T-helper 1 cell treated with Interleukin-12 subunit alpha and Interleukin-12 subunit beta and Interleukin-4 antibody, amounts not matched to agents 30 ng/mL and 1 ng/mL, for 36 hours (primary cell): ENCODE measurements at regions not wholly inside any gene's neighbourhood (a gene's known extent, or its start where the extent isn't known, plus 50 kb on each side); places are given as distances from the start of the nearest gene placed in this dataset.

Experiments
- intact Hi-C: fragments of 100-400 bp; cut with micrococcal nuclease; formaldehyde crosslinking; loops from one replicate; pipeline ENCODE4 v1.15.1; 2024

DNA sequence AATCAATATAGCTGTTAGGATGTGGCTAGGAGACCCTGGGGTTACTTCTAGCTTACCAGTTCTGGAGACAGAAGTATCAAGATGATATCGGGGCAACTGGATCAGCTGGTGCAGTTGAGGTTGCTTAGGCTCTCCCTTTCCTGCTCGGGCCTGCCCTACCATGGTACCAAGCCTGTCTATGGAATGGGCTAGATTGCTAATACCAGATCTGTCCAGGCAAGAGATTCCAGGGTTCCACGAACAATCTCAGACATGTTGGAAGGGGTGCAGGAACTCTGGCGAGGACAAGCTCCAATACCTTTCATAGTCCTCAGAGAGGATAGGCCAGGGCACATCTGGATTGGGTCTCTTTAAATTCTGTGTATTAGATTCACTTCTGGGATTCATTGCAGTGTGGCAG, 53.8 kb downstream of the ADM start:
- intact Hi-C loops = no loop called here

DNA sequence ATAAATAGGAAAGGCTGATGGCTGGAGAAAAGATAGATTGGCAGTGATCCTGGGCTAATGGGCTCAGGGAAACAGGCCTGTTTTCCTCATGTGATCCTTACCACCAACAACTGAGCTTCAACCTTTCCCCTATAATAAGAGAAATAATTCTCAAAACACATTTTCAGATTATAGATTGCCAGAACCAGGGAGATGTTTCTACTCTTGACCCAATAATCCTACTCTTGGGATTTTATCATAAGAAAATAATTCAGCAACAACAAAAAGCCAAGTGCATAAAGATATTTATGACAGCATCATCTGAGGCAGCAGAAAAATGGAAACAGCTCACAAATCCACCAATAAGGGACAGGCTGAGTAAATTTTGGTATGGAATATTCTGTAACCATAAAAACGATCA, 54.3 kb downstream of the ADM start:
- intact Hi-C loops = no loop called here

DNA sequence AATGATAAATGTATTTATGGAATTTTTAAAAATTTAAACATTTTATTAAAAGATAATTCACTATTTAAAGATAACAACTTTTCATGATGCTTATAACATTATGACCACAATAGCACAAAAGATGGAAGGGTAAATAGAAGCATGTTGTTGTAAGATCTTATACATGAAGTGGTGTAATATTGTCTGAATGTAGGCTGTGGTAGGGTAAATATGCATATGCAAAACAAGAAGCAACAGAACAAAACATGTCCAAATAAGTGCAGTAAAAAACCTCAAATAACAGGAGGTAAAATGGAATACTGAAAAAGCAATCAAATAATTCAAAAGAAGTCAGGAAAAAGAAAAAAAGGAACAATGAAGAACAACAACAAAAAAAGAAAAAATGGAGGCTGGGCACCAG, 56.0 kb downstream of the ADM start:
- intact Hi-C loops = no loop called here

DNA sequence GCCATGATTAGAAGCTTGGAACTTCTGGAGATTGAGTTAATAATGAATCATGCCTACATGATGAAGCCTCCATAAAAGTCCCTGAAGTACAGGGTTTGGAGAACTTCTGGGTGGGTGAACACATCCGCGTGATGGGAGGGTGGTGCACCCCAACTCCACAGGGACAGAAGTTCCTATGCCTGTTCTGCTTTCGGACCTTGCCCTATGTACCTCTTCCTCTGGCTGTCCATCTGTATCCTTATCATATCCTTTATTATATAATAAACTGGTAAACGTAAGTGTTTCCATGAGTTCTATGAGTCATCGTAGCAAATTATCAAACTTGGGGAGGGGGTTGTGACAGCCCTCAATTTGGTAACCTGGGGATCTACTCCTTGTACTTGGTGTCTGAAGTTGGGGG, 60.2 kb downstream of the ADM start:
- intact Hi-C loops = no loop called here

DNA sequence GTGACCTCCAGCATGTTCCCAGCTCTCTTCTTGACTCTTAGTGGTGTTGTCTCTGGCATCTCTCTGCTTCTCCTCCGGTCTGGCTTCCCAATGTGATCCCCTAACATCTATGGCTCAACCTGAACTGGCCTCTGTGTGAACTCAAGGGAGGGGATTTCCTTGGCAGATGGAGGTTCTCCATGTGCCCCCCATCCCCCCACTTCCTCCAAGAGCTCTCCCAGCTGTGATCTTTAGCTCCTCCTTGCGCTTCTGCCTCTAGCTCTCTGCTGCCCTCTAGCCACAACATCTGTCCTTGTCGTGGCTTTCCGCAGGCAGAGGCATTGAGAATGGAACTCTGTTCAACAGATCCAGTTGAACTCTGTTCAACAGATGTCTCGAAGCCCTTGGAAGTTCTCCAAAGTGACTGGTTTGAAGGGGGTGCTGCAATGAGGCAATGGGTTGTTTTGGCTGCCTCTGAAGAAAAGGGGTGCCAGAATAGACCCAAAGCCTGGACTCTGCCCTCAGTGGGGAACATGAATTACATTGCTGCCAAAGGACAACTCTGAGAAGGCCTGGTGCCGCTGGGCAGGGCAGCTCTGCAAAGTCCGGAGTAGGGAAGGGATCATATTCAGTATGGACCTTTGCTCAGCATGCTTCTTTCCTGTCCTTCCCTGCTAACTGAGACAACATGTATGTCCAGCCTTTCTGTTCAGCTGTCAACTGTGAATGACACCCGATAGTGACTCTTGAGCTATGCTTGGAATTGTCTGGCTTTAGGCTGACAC, 61.9 kb downstream of the ADM start:
- intact Hi-C loops = loop anchor here (1.0 kb wide), 4 partner anchors 158 to 608 kb away; no protein-coding TSS in a partner anchor

DNA sequence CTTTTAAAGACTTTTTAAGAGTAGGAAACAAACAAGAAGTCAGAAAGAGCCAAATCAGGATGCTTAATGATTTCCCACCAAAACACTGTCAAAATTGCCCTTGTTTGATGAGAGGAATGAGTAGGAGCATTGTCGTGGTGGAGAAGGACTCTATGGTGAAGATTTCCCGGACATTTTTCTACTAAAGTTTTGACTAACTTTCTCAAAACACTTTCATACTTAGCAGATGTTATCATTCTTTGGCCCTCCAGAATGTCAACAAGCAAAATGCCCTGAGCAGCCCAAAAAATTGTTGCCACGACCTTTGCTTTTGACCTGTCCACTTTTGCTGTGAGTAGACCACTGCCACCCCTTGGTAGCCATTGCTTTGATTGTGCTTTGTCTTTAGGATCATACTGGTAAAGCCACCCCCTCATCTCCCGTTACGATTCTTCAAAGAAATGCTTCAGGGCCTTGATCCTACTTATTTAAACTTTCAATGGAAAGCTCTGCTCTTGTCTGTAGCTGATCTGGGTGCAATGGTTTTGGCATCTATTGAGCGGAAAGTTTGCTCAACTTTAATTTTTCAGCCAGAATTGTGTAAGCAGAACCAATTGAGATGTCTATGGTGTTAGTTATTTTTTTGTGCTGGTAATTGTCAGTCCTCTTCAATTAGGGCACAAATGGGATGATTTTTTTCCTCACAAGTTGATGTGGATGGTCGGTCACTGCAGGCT, 67.2 kb downstream of the ADM start:
- intact Hi-C loops = no loop called here

DNA sequence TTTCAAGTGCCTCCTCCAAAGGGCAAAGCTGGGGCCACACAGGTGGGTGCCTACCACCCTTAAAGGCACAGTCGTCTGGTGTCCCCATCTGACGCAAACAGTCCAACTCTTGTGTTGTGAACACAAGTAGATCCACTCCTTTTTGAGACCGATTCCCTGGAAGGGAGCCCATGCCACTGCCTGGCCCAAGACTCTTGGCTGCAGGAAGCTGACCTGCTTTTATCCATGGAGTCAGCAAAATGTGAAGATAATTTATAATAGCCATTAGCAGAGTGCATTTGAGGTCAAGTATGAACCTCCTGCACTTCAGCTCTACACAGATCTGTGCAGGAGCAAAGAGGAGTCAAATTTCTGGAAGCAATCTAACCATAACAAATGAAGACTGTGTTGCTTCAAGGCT, 68.5 kb downstream of the ADM start:
- intact Hi-C loops = no loop called here

DNA sequence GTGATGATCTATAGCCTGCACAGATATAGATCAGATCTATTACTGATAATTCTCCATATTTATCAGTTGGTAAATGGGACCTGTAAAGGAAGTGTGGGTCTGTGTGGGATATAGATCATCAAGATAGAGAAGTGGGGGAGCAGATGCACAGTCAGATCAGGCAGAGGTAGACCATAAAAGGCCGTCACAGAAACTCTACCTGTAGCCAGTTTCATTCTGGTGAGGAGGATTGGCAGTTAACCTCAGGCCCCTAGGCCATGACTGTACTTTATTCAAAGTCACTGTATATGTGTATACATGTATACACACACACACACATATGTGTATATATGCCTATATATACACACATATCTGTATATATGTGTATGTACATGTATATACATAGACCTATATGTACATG, 69.1 kb downstream of the ADM start:
- intact Hi-C loops = no loop called here

DNA sequence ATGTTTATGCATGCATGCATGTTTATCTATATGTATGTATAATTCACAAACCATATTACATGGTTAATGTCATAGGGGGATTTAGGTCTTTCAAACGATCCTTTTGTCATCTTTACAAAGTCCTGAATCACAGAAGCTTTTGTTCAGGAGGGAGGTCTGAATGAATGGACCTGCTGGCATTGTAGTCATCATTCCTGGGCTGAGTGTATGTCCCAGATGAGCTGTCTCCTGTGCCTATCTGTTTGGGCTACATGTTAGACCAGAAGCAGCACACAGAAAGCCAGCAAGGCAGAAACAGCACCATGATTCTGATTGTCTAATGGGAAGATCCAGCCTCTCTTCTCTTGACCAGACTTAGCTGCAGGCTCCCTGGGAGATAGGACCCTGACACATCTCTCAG, 69.5 kb downstream of the ADM start:
- intact Hi-C loops = no loop called here

DNA sequence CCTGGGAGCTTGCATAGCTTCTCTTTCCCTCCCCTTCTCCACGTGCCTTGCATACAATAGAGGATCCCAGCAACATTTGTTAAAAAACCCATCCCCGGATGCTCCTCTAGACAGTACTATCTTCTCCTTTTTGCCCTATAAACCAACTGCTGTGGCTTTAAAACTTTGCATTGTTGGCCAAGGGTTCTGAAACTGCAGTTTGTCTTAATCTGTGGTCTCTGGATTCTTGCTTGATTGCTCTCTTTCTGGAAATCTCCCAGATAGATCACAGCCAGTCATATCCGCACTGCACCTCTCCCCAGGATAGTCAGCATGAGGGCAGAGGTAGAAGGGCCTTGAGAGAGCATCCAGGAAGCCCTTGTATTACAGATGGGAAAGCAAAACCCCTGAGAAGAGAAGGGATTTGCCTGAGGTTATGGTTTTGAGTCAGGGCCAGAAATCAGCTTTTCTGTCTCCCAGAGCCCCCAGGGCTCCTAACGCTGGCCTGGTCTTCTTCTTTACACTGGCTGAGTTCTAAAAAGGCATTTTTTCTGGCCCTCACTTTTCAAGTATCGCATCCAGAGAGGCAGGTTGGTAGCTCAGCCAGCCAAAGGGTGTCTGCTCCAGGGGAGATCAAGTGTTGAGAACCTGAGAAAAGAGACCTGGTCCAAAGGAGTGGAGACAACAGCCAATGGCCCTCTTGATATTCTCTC, 70.6 kb downstream of the ADM start:
- intact Hi-C loops = no loop called here

DNA sequence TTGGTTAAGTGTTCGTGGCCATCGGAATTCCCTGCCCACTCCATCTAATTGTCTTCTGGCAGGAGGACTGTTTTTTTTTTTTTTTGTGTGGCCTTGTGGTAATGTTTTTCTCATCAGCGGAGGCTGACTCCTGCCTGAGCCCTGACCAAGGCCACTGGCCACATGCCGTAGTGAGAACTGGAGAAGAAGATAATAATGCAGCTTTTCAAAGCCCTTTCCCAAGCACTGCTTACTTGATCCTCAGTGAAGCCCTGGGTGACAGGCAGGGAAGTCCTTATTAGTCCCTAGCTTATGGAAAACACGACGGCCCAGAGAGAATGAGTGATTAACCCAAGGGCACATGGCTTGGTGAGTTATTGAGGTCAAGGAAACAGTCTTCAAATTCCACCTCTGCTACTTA, 71.2 kb downstream of the ADM start:
- intact Hi-C loops = no loop called here

DNA sequence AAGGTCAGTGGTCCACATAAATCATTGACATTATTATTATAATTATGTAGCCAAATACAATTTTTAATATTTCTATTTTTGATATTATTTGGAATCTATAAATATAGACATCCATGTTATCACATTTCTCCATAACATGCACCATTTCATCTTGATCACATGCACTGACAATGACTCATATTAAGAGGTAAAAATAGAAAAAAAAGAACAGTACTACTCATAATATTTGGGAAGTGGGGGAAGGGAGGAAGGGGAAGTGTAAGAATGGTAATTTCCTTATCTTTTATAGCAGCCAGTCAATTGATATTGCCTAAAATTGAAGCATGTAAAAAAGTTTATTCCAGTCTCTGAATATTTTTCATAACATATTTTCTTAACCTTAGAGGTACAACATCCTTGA, 72.3 kb downstream of the ADM start:
- intact Hi-C loops = no loop called here

DNA sequence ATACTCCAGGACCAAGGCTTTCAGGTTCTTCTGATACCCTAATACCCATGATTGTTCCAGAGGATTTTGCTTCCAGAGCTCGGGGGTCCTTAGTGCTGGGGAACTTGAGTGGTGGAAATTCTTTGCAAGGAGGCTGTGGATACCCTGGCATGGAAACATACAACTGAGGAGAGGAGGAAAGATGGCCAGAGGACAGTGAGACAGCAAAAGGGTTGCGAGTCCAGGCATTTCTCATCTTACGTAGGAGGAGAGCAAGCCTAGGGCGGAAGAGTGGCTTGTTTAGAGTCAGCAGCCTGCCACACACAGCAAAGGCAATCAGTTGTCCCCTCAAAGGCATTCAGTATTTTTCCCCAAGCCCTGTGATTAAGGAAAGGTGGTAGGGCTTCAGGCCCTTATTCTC, 73.5 kb downstream of the ADM start:
- intact Hi-C loops = no loop called here

DNA sequence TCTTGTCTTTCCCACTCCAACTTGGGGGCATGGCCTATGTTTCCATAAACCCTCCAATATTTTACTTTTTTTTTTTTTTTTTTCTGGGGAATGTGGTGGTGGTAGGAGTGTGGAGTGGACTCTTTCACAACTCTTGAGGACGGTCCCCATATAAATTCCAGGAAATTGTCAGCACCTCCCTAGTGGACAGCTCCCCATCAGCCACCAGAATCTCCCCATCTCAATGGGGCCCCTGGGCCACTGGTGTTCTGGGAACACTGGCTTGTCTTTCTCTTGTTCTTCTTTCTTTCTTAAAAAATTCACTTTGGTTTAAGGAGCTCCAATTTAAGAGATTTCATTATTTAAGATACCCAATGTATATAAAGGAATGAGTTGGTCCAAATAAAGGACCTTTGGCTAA, 74.1 kb downstream of the ADM start:
- intact Hi-C loops = no loop called here

DNA sequence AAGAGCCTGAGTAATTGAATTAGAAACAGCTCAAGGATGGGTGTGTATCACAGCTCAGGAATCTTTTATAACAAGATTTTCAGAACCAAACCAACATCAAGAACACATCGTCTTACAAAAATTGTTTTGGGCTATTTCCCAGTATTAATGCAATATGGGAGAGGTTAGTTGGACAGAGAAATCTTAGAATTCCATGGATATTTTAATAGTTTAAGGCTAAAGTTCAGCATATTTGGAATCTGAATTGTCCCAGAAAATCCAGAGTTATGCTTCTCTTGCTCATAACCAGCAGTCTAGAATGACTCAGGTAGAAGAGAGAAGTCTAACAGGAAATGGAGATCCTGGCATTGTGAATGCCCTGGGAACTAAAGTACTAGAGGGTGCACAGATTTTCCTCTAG, 74.6 kb downstream of the ADM start:
- intact Hi-C loops = no loop called here

DNA sequence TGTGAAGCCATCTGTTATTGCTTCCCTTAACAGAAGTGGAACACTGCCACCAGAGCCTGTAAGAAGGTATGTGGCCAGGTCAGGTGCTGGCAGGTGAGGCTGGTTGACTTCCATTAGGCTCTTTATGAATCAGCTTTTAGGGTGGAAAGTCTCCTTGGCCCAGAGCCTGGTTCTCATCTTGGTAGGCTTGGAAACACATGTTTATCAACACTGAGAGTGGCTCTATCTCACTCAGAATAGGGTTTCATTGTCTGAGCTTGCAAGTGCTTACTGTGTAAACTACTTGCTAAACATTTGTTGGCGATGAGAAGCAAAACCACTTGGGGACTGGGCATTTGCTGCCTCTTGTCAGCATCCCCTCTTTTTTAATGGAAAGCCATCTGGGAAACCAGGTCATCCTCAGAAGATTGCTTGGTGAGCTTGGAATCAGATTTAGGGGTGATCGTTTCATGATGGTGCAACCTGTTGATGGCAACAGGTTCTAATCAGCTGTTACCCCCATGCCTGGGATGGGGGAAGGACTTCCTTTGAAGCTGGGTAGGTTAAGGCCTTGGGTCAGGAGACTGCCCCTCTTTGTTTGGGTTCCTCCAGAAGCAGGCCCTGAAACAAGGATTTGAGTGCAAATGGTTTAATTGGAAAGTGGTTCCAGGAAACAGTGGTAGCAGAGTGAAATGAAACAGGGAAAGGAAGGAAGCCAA, 75.0 kb upstream of the AMPD3 start:
- intact Hi-C loops = no loop called here

DNA sequence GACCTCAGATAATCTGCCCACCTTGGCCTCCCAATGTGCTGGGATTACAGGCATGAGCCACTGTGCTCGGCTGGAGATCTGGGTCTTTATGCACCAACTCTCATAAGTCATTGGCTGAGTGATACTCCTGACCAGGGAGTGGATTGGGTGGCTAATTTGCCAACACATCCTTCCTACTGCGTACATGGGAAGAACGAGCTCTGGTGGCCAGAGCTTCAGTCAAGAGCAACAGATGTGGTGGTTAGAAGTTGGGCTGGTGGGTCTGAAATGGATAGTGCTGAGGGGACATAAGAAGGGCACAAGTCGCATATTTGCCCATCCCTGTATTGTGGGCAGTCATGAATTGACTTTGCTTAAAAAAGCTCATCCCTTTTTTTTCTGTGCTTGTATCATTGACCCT, 74.1 kb upstream of the AMPD3 start:
- intact Hi-C loops = no loop called here

DNA sequence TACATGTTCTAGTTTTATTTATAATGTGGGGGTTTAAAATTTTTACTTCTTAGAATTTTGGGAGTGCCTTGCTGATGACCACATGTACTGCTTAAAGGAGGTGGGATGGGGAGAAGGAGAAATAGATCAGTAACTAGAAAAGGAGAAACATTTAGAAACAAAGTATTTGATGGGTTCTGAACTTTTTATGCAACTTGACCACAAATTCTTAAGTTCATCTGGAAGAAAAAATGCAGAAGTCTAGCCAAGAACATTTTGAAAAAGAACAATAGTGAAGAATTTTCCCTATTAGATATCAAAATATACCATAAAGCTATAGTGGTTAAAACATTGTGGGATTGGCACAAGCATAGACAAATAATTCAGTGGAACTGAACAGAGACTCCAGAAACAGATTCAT, 73.3 kb upstream of the AMPD3 start:
- intact Hi-C loops = no loop called here

DNA sequence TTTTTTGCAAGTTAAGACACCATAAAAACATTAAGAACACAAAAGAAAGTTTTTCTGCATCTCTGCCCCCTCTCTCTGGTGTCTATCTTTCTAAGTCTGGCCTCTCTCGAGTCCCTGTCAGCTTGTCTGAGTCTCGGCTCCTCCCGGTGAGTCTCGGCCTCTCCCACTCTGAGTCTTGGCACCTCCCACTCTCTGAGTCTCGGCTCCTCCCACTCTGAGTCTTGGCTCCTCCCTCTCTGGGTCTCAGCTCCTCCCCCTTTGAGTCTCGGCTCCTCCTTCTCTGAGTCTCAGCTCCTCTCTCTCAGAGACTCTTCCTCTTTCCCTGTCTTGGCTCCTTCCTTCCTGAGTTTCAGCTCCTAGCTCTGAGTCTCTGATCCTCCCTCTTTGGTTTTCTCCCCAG, 72.5 kb upstream of the AMPD3 start:
- intact Hi-C loops = no loop called here

DNA sequence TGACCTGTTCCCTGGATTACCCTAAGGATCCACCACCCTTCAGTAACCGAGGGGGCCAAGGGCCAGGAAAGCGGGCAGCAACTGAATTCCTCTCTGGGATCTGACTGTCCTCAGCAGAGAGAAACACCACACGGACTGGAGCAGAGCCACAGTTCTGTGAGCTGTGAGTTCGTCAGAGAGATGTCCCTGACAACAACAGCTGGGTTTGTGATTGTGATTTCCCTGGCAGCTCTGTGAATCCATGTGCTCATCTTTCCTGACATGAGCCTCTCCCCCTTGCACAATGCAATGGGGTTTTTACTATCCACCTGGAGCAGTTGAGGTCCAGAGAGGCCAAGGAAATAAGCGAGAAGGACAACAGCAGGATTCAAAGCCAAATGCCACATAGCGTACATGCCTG, 69.4 kb upstream of the AMPD3 start:
- intact Hi-C loops = no loop called here

DNA sequence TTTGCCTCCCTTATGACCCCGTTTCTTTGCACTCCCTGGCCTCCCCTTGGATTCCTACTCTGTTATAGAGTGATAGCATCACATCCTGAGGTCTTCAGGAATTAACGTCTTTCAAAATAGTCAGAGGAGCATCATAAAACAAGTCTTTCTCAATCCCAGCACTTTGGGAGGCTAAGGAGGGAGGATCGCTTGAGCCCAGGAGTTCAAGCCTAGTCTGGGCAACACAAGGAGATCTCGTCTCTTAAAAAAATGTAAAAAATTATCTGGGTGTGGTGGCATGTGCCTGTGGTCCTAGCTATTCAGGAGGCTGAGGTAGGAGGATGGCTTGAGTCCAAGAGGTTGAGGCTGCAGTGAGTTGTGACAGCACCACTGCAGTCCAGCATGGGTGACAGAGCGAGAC, 68.7 kb upstream of the AMPD3 start:
- intact Hi-C loops = no loop called here

DNA sequence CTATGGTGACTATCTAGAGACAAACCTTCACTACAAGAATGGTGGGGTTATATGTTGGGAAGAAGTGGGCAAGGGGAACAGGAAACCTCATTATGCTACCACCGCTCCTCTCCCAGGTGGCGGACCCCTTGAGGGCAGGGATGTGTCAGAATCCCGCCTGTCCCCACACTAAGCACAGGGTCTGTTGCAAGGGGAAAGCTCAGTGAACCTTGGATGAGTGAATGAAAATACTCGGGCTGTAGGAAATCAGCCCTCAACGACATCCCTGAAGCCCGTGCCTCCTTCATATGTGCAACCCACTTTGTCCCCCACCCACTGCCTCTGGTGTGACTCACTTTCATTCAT, 68.2 kb upstream of the AMPD3 start:
- intact Hi-C loops = no loop called here
